Esophagus squamous epithelium (tissue), 5 donors: ENCODE measurements at regions not wholly inside any gene's neighbourhood (a gene's known extent, or its start where the extent isn't known, plus 50 kb on each side); places are given as distances from the start of the nearest gene placed in this dataset.

Source experiments
- DNase-seq: peaks from one replicate; lab custom pipeline; 2025; lab: John Stamatoyannopoulos, UW
- H3K27ac ChIP-seq, 4 donors: fragments of 200-600 bp; sonication (generic); one replicate each; pipeline ENCODE4 v1.5.1; 2016 to 2019; ENCODE audit warnings: mild to moderate bottlenecking in 1 of 4
- H3K27me3 ChIP-seq, 4 donors: fragments of 200-600 bp; sonication (generic); 1 replicate in 3 of 4; 2 replicates in 1 of 4; pipeline versions ENCODE4 v1.5.1 to v1.6.0; 2017 to 2021; ENCODE audit warnings: antibody characterized with exemption in 1 of 4
- H3K36me3 ChIP-seq, 3 donors: fragments of 200-600 bp; sonication (generic); one replicate each; pipeline ENCODE4 v1.5.1; 2016 to 2019
- H3K4me1 ChIP-seq, 3 donors: fragments of 200-600 bp; sonication (generic); one replicate each; pipeline ENCODE4 v1.5.1; 2017 to 2019
- H3K4me3 ChIP-seq, 4 donors: fragments of 200-600 bp; sonication (generic); 1 replicate in 3 of 4; 2 replicates in 1 of 4; pipeline ENCODE4 v1.5.1; 2016 to 2019; ENCODE audit warnings: mild to moderate bottlenecking in 2 of 4, moderate library complexity in 1 of 4
- H3K9me3 ChIP-seq, 3 donors: fragments of 200-600 bp; sonication (generic); one replicate each; pipeline ENCODE4 v1.5.1; 2016 to 2019
- POLR2A ChIP-seq, 4 donors: fragments of 450-650 bp; IDR thresholded peaks; one replicate each; pipeline ENCODE4 v1.6.1; 2017; ENCODE audit warnings: antibody characterized with exemption in 4 of 4, mild to moderate bottlenecking in 4 of 4, moderate library complexity in 3 of 4
- WGBS, 2 donors: methylation state at CpG; one replicate each; pipeline ENCODE4 v1.1.5; 2018; 5-methylcytosine and 5-hydroxymethylcytosine counted together
- intact Hi-C: fragments of 100-400 bp; cut with DNase I; formaldehyde crosslinking; loops from one replicate; pipeline ENCODE4 v1.15.0; 2022
- TF ChIP-seq, protein P1 (sequence below), 6 experiments: fragments of 450-650 bp in 4 of 6; fragments of 200-600 bp in 2 of 6; sonication (generic) in 2 of 6; IDR thresholded peaks; one replicate each; pipeline ENCODE4 v1.5.1; 2016 to 2019; ENCODE audit warnings: antibody characterized with exemption in 6 of 6, mild to moderate bottlenecking in 4 of 6, moderate library complexity in 4 of 6
- donor health status: DM: yes; HTN: yes; CAD: no.

- peaks cover 44 to 76% (median 57%) of the 10 kb centered on the region in 3 donors for H3K4me1 ChIP-seq
- H3K36me3 ChIP-seq, result no peaks in the 10 kb centered on the region
- no peak overlapping the region for H3K4me3 ChIP-seq
- no peaks in the 10 kb centered on the region for H3K9me3 ChIP-seq
- H3K27me3 ChIP-seq, result no peaks in the 10 kb centered on the region
- peak overlapping the region; percentile 27 to 92 (median 84) for H3K27ac ChIP-seq
- no peak for TF ChIP-seq POLR2A (IDR thresholded peaks at IDR 0.05)
- TF ChIP-seq, protein P1, sequence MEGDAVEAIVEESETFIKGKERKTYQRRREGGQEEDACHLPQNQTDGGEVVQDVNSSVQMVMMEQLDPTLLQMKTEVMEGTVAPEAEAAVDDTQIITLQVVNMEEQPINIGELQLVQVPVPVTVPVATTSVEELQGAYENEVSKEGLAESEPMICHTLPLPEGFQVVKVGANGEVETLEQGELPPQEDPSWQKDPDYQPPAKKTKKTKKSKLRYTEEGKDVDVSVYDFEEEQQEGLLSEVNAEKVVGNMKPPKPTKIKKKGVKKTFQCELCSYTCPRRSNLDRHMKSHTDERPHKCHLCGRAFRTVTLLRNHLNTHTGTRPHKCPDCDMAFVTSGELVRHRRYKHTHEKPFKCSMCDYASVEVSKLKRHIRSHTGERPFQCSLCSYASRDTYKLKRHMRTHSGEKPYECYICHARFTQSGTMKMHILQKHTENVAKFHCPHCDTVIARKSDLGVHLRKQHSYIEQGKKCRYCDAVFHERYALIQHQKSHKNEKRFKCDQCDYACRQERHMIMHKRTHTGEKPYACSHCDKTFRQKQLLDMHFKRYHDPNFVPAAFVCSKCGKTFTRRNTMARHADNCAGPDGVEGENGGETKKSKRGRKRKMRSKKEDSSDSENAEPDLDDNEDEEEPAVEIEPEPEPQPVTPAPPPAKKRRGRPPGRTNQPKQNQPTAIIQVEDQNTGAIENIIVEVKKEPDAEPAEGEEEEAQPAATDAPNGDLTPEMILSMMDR (IDR thresholded peaks at IDR 0.05), result peak; percentile 21 to 67 (median 44)
- 16 to 25% methylated on average over 6 of the region's 6 CpGs for WGBS, 2 donors
- DNase-seq, result no peak
- intact Hi-C loops, result loop anchor here (5.0 to 10.0 kb wide), 2 partner anchors 80 to 263 kb away; partner anchors contain the start of genes FLOT1 and IER3
These were observed 62.2 kb upstream of the DDR1 start for GRCh38 chr6:30821862-30822784.

GRCh38 chr6:30820193-30820592 lies 64.1 kb upstream of the DDR1 start:
- H3K27me3 ChIP-seq, result no peaks in the 10 kb centered on the region
- WGBS, 2 donors, result 55 to 85% methylated on average over 1 of the region's 1 CpG
- peak in 2 of 4 donors; percentile 29 to 33 for TF ChIP-seq POLR2A (IDR thresholded peaks at IDR 0.05)
- TF ChIP-seq, protein P1 (IDR thresholded peaks at IDR 0.05), result peak in 4 of 6 experiments; percentile 25 to 39 (median 34)
- H3K4me1 ChIP-seq, result peaks cover 43 to 67% (median 53%) of the 10 kb centered on the region in 3 donors
- no peak overlapping the region for H3K4me3 ChIP-seq
- intact Hi-C loops, result loop anchor here (5.0 to 10.0 kb wide), 2 partner anchors 78 to 265 kb away; partner anchors contain the start of genes FLOT1 and IER3
- H3K36me3 ChIP-seq, result no peaks in the 10 kb centered on the region
- DNase-seq, result no peak
- H3K9me3 ChIP-seq, result no peaks in the 10 kb centered on the region
- H3K27ac ChIP-seq, result peak overlapping the region; percentile 72 to 92 (median 84)

- Histone ChIP-seq H3K9me3 (no peaks in the 10 kb centered on the region), H3K27ac (peak overlapping the region; percentile 73 to 92 (median 84)), H3K4me1 (peaks cover 43 to 71% (median 56%) of the 10 kb centered on the region in 3 donors), H3K4me3 (no peak overlapping the region), H3K27me3 (no peaks in the 10 kb centered on the region), H3K36me3 (no peaks in the 10 kb centered on the region)
- no peak for DNase-seq
- intact Hi-C loops, result no loop called here
- no peak for TF ChIP-seq POLR2A (IDR thresholded peaks at IDR 0.05)
- TF ChIP-seq, protein P1 (IDR thresholded peaks at IDR 0.05), result no peak
- 48 to 73% methylated on average over 8 to 10 of the region's 10 CpGs for WGBS, 2 donors
These were observed 64.9 kb upstream of the DDR1 start for GRCh38 chr6:30819297-30819917.

DNA sequence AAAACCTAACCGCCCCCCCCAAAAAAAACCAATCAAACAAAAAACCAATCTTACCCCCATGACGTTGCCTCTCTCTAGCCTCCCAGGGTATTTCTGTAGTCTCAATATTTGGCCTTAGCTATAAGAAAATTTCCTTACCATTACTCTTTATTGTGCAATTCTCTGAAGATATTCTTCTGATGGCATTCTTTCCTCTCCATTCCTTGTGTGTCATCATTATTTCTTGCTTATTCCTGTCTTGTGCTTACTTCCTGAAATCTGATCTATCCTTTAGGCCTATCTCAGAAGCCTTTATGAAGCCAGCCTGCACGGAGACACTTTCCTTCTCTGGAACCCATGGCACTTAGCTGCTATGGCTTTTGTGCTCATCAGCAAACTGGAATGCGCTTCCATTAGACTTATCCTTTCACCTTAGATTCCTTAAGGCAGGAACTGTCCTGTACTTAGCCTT lies 65.9 kb upstream of the DDR1 start:
- intact Hi-C loops, result no loop called here
- no peak for DNase-seq

More for the DNA sequence above, 65.9 kb upstream of the DDR1 start:
- no peak overlapping the region for H3K4me3 ChIP-seq
- no peaks in the 10 kb centered on the region for H3K27me3 ChIP-seq
- 46 to 50% methylated on average over 4 of the region's 4 CpGs for WGBS, 2 donors
- peak overlapping the region; percentile 73 to 92 (median 84) for H3K27ac ChIP-seq
- H3K9me3 ChIP-seq, result no peaks in the 10 kb centered on the region
- H3K36me3 ChIP-seq, result no peaks in the 10 kb centered on the region
- H3K4me1 ChIP-seq, result peaks cover 43 to 74% (median 57%) of the 10 kb centered on the region in 3 donors
- TF ChIP-seq, protein P1 (IDR thresholded peaks at IDR 0.05), result no peak
- TF ChIP-seq POLR2A (IDR thresholded peaks at IDR 0.05), result peak in 1 of 4 donors; percentile 35
